Chondrocyte (in vitro differentiated cells): ENCODE measurements at regions not wholly inside any gene's neighbourhood (a gene's known extent, or its start where the extent isn't known, plus 50 kb on each side); places are given as distances from the start of the nearest gene placed in this dataset.
"Not testable (repeated sequence)": the region's sequence is repeated elsewhere in the genome, so short reads cannot be mapped to it uniquely, and the experiment has no call there.

Experiments used
- DNase-seq: peaks from one replicate; pipeline ENCODE4 v3.0.0; 2021; ENCODE audit warnings: mixed read lengths, low spot score
- H3K27ac Mint-ChIP-seq: one replicate; pipeline ENCODE4 v1.8.0; 2021; ENCODE audit warnings: mild to moderate bottlenecking, moderate library complexity, mixed read lengths; ENCODE audit not compliant: unreplicated experiment
- H3K27me3 Mint-ChIP-seq: 2 replicates; pipeline ENCODE4 v1.8.0; 2021; ENCODE audit warnings: low read depth, mixed read lengths
- H3K36me3 Mint-ChIP-seq: 2 replicates; pipeline ENCODE4 v1.8.0; 2021; ENCODE audit warnings: low read depth, mixed read lengths
- H3K4me1 Mint-ChIP-seq: 2 replicates; pipeline ENCODE4 v1.8.0; 2021; ENCODE audit warnings: low read depth, mild to moderate bottlenecking, mixed read lengths
- H3K4me3 Mint-ChIP-seq: one replicate; pipeline ENCODE4 v1.8.0; 2021; ENCODE audit warnings: mild to moderate bottlenecking, moderate library complexity, mixed read lengths; ENCODE audit not compliant: unreplicated experiment
- H3K9me3 Mint-ChIP-seq: 2 replicates; pipeline ENCODE4 v1.8.0; 2021; ENCODE audit warnings: low read depth, mixed read lengths
- TF ChIP-seq, protein P1 (sequence below): fragments of 200-600 bp; sonication (generic); IDR thresholded peaks from 2 replicates; pipeline ENCODE4 v1.5.0; 2021; ENCODE audit warnings: antibody characterized with exemption, mild to moderate bottlenecking, moderate library complexity

DNA sequence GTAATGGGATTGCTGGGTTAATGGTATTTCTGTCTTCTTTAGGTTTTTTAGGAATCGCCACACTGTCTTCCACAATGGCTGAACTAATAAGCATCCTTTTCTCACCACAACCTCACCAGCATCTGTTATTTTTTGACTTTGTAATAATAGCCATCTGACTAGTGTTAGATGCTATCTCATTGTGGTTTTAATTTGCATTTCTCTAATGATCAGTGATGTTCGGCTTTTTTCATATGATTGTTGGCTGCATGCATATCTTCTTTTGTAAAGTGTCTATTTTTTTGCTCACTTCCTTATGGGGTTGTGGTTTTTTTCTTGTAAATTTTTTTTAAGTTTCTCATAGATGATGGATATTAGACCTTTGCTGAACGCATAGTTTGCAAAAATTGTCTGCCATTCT lies 377.9 kb downstream of the GALC start:
- H3K9me3 Mint-ChIP-seq = no peaks in the 10 kb centered on the region
- TF ChIP-seq, protein P1, sequence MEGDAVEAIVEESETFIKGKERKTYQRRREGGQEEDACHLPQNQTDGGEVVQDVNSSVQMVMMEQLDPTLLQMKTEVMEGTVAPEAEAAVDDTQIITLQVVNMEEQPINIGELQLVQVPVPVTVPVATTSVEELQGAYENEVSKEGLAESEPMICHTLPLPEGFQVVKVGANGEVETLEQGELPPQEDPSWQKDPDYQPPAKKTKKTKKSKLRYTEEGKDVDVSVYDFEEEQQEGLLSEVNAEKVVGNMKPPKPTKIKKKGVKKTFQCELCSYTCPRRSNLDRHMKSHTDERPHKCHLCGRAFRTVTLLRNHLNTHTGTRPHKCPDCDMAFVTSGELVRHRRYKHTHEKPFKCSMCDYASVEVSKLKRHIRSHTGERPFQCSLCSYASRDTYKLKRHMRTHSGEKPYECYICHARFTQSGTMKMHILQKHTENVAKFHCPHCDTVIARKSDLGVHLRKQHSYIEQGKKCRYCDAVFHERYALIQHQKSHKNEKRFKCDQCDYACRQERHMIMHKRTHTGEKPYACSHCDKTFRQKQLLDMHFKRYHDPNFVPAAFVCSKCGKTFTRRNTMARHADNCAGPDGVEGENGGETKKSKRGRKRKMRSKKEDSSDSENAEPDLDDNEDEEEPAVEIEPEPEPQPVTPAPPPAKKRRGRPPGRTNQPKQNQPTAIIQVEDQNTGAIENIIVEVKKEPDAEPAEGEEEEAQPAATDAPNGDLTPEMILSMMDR = no peak
- H3K36me3 Mint-ChIP-seq = no peaks in the 10 kb centered on the region
- H3K4me3 Mint-ChIP-seq = no peak overlapping the region
- H3K27ac Mint-ChIP-seq = no peak overlapping the region
- no peak for DNase-seq
- H3K27me3 Mint-ChIP-seq = peaks cover 2% of the 10 kb centered on the region
- no peaks in the 10 kb centered on the region for H3K4me1 Mint-ChIP-seq

DNA sequence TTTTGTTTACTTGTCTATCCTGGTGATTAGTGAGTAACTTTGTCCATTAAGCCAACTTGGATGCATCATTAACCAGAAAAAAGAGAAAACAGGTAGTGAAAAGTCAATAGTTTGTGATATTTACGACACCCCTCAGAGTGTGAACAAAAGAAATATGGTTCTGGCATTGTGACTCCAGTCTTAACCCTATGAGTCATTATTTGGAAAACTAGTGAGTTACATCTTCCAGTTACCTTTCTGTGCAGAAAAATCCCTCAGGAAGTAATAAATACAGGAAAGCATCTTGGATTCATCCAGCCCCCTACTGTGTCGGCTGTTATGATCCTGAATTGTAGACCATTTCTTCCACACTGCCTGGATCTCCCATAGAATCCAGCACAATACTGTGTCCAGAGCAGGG lies 379.1 kb downstream of the GALC start:
- TF ChIP-seq, protein P1 = no peak
- Mint-ChIP-seq H3K36me3 (no peaks in the 10 kb centered on the region), H3K4me3 (no peak overlapping the region), H3K9me3 (no peaks in the 10 kb centered on the region), H3K27ac (no peak overlapping the region), H3K27me3 (peaks cover 2% of the 10 kb centered on the region), H3K4me1 (no peaks in the 10 kb centered on the region)
- DNase-seq = no peak

DNA sequence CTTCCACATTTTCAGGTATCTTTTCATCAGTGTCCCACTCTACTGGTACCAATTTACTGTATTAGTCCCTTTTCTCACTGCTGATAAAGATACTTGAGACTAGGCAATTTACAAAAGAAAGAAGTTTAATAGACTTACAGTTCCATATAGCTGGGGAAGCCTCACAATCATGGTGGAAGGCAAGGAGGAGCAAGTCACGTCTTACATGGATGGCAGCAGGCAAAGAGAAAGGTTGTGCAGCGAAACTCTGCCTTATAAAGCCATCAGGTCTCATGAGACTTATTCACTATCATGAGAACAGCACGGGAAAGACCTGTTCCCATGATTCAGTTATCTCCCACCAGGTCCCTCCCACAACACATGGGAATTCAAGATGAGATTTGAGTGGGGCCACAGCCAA lies 385.9 kb downstream of the GALC start:
- not testable (repeated sequence) for H3K27me3 Mint-ChIP-seq, H3K36me3 Mint-ChIP-seq, H3K4me1 Mint-ChIP-seq, H3K4me3 Mint-ChIP-seq, DNase-seq, H3K27ac Mint-ChIP-seq
- peaks cover 22% of the 10 kb centered on the region for H3K9me3 Mint-ChIP-seq

GRCh38 chr14:87601036-87601435 lies 391.9 kb downstream of the GALC start:
- Mint-ChIP-seq H3K4me1 (no peaks in the 10 kb centered on the region), H3K27ac (no peak overlapping the region), H3K27me3 (no peaks in the 10 kb centered on the region), H3K9me3 (peaks cover 29% of the 10 kb centered on the region), H3K36me3 (peaks cover 1% of the 10 kb centered on the region), H3K4me3 (no peak overlapping the region)
- TF ChIP-seq, protein P1 = no peak
- DNase-seq = no peak

DNA sequence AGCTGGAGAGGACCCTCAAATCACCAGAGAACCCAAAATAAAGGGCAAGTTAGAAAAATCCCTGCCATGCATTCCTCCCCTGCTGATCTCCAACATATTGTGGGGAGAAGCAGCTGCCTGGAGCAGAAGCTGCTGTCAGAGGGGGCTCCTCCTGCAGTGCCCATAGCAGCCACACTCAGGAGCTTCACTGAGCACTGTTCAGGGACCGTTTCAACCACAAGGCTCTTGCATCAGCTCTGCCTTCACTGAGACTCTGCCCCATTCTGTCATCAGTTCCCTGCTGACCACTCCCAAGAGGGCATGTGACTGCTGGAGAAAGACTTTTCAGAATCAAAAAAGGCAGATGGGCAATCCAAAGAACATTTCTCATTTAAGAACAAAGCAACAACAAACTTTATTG lies 392.7 kb downstream of the GALC start:
- Mint-ChIP-seq H3K27ac (no peak overlapping the region), H3K27me3 (no peaks in the 10 kb centered on the region), H3K9me3 (peaks cover 31% of the 10 kb centered on the region), H3K4me1 (no peaks in the 10 kb centered on the region), H3K4me3 (no peak overlapping the region), H3K36me3 (peaks cover 1% of the 10 kb centered on the region)
- TF ChIP-seq, protein P1 = no peak
- no peak for DNase-seq

GRCh38 chr14:87581298-87581697 lies 411.7 kb downstream of the GALC start:
- Mint-ChIP-seq H3K27ac (no peak overlapping the region), H3K36me3 (no peaks in the 10 kb centered on the region), H3K4me3 (no peak overlapping the region), H3K9me3 (peaks cover 4% of the 10 kb centered on the region), H3K27me3 (no peaks in the 10 kb centered on the region), H3K4me1 (no peaks in the 10 kb centered on the region)
- no peak for DNase-seq
- TF ChIP-seq, protein P1 = no peak
